ENCODE measurements at regions not wholly inside any gene's neighbourhood (a gene's known extent, or its start where the extent isn't known, plus 50 kb on each side); places are given as distances from the start of the nearest gene placed in this dataset.

- no peak overlapping the region for H2AFZ ChIP-seq (ENCODE audit: low read length)
- no peaks in the 10 kb centered on the region for H3K36me3 ChIP-seq (ENCODE audit: control insufficient read depth in 2 of 4, insufficient read depth in 4 of 4, low read length in 3 of 4)
- H3K9ac ChIP-seq (replicated peaks in 1 of 4; ENCODE audit: extremely low read depth in 1 of 4, low read depth in 3 of 4, low read length in 3 of 4), result no peak overlapping the region
- H3K4me3 ChIP-seq (ENCODE audit: extremely low read depth in 1 of 4, insufficient read depth in 2 of 4, low read depth in 3 of 4, low read length in 4 of 4), result no peak overlapping the region
- H4K8ac ChIP-seq (ENCODE audit: extremely low read depth, insufficient read depth, low read length), result no peak overlapping the region
- no peak overlapping the region for H2BK120ac ChIP-seq (replicated peaks; ENCODE audit: low read depth, low read length)
- H3K23ac ChIP-seq (ENCODE audit: insufficient read length), result no peak overlapping the region
- H3K9me3 ChIP-seq (ENCODE audit: insufficient read depth in 2 of 2, low read depth in 1 of 2, low read length in 1 of 2), result no peaks in the 10 kb centered on the region
- no peak overlapping the region for H2BK20ac ChIP-seq (ENCODE audit: low read length)
- H3K4me2 ChIP-seq (ENCODE audit: insufficient read depth in 1 of 2, low read depth in 2 of 2, low read length in 2 of 2), result no peak overlapping the region
- H4K20me1 ChIP-seq (replicated peaks in 1 of 2; ENCODE audit: control insufficient read depth in 1 of 2, insufficient read depth in 2 of 2, low read length in 2 of 2), result no peaks in the 10 kb centered on the region
- no peak overlapping the region for H2BK15ac ChIP-seq (ENCODE audit: low read length)
- peaks cover 0 to 5% (median under 1%) of the 10 kb centered on the region in 4 experiments; a peak in 2 of 7 replicates for H3K4me1 ChIP-seq (replicated peaks in 1 of 4; ENCODE audit: control insufficient read depth in 3 of 4, insufficient read depth in 4 of 4, low read length in 3 of 4)
- ChIA-PET POLR2A (ENCODE audit: partially characterized antibody) (no interaction called here), CTCF (ENCODE audit: partially characterized antibody) (interaction anchor here (0.6 kb wide), 1 partner anchor 126 kb away, joined by 3 read pairs; no protein-coding TSS in a partner anchor)
- H3K79me2 ChIP-seq (ENCODE audit: control insufficient read depth in 1 of 2, insufficient read depth in 2 of 2, low read length in 2 of 2), result no peaks in the 10 kb centered on the region
- no peak overlapping the region for H4K91ac ChIP-seq (replicated peaks; ENCODE audit: insufficient read length, low read length)
- H3K23me2 ChIP-seq (ENCODE audit: low read depth, low read length), result no peaks in the 10 kb centered on the region
- no peak for TF ChIP-seq TBP (IDR thresholded peaks at IDR 0.05; ENCODE audit: low read depth, low read length)
- TF ChIP-seq RAD21 (IDR thresholded peaks at IDR 0.05 in 1 of 2, conservative IDR thresholded peaks at IDR 0.05 in 1 of 2; ENCODE audit: low read depth in 2 of 2, low read length in 2 of 2), result no peak
- TF ChIP-seq FOSL1 (IDR thresholded peaks at IDR 0.05; ENCODE audit: insufficient read depth, low read depth, low read length), result no peak
- no peak overlapping the region for H2BK5ac ChIP-seq (ENCODE audit: low read depth, low read length)
- H3K27ac ChIP-seq (ENCODE audit: low read depth, low read length), result no peak overlapping the region
- H3K14ac ChIP-seq (ENCODE audit: insufficient read length), result no peak overlapping the region
- no peak overlapping the region for H3K4ac ChIP-seq (replicated peaks; ENCODE audit: insufficient read length, low read depth, low read length)
- H3K27me3 ChIP-seq (replicated peaks in 1 of 4; ENCODE audit: control insufficient read depth in 3 of 4, extremely low read depth in 1 of 4, insufficient read depth in 3 of 4, low read length in 3 of 4), result no peaks in the 10 kb centered on the region
- no peak overlapping the region for H2BK12ac ChIP-seq (ENCODE audit: low read depth, low read length)
- DNase-seq (ENCODE audit: low read depth in 1 of 2, low spot score in 2 of 2) (no peak), FAIRE-seq (no peak)
- no peaks in the 10 kb centered on the region for H3K79me1 ChIP-seq (ENCODE audit: low read depth, low read length)
- H3K56ac ChIP-seq (replicated peaks; ENCODE audit: insufficient read length, low read depth, low read length), result no peak overlapping the region
- WGBS, 2 experiments (ENCODE audit: extremely low coverage in 1 of 2, insufficient coverage in 1 of 2, insufficient read length in 1 of 2, insufficient replicate concordance in 2 of 2, low coverage in 1 of 2, low lambda C conversion rate in 2 of 2, missing lambda C conversion rate in 1 of 2), result 92% methylated on average over 7 of the region's 7 CpGs; no CpG with 5 or more reads in 1 of the 2 experiments
- no peak overlapping the region for H4K5ac ChIP-seq (ENCODE audit: insufficient read length, low read depth, low read length)
- no peak overlapping the region for H3K18ac ChIP-seq (ENCODE audit: extremely low read depth, low read length)
- no peak overlapping the region for H2AK5ac ChIP-seq (ENCODE audit: low read depth, low read length)
These were observed 87.3 kb downstream of the SEC61B start for GRCh38 chr9:99309141-99309939.
